Brain microvascular endothelial cell (primary cell): ENCODE measurements at regions not wholly inside any gene's neighbourhood (a gene's known extent, or its start where the extent isn't known, plus 50 kb on each side); places are given as distances from the start of the nearest gene placed in this dataset.

Experiments used
- DNase-seq: peaks from one replicate; pipeline ENCODE4 v3.0.0-alpha.2; 2020
- H3K27ac ChIP-seq: fragments of 250-450 bp; sonication (Bioruptor Pico); 2 replicates; pipeline ENCODE4 v1.5.1; 2020; ENCODE audit warnings: mild to moderate bottlenecking, moderate library complexity
- H3K27me3 ChIP-seq: fragments of 250-450 bp; sonication (Bioruptor Pico); replicated peaks from 2 replicates; pipeline ENCODE4 v1.5.1; 2020; ENCODE audit warnings: mild to moderate bottlenecking
- H3K36me3 ChIP-seq: fragments of 250-450 bp; sonication (Bioruptor Pico); replicated peaks from 2 replicates; pipeline ENCODE4 v1.5.1; 2020; ENCODE audit warnings: mild to moderate bottlenecking
- H3K4me3 ChIP-seq: 2 replicates; pipeline ENCODE4 v1.5.1; 2011; ENCODE audit warnings: low read depth, mild to moderate bottlenecking, control low read depth, low read length, moderate library complexity
- CTCF ChIP-seq: IDR thresholded peaks from 2 replicates; pipeline ENCODE4 v1.5.1; 2011; ENCODE audit warnings: low read depth, mild to moderate bottlenecking, moderate library complexity, low read length, control low read depth, inconsistent platforms; ENCODE audit errors: missing control alignments
- in situ Hi-C: cut with HindIII; loops from 2 replicates; pipeline ENCODE4 v1.10.0; 2017; ENCODE audit warnings: low sequenced_read_pairs, low pct_ligation_motif_present

GRCh38 chr17:83180996-83181481 is 101.6 kb downstream of the METRNL start:
- in situ Hi-C loops: no loop called here
- TF ChIP-seq CTCF: no peak
- Histone ChIP-seq H3K4me3 (no peak overlapping the region), H3K27me3 (no peaks in the 10 kb centered on the region), H3K36me3 (no peaks in the 10 kb centered on the region), H3K27ac (no peak overlapping the region)
- no peak for DNase-seq

- in situ Hi-C loops: no loop called here
- DNase-seq: no peak
Measured at GRCh38 chr17:83181991-83182619, 102.7 kb downstream of the METRNL start.

GRCh38 chr17:83182620-83183101 is 103.3 kb downstream of the METRNL start:
- Histone ChIP-seq H3K27me3 (no peaks in the 10 kb centered on the region), H3K36me3 (no peaks in the 10 kb centered on the region), H3K4me3 (no peak overlapping the region), H3K27ac (no peak overlapping the region)
- no peak for DNase-seq
- in situ Hi-C loops: no loop called here
- no peak for TF ChIP-seq CTCF

More at GRCh38 chr17:83181991-83182619, 102.7 kb downstream of the METRNL start:
- Histone ChIP-seq H3K36me3 (no peaks in the 10 kb centered on the region), H3K27me3 (no peaks in the 10 kb centered on the region), H3K4me3 (no peak overlapping the region), H3K27ac (no peak overlapping the region)
- TF ChIP-seq CTCF: no peak

GRCh38 chr17:83183145-83183948 is 103.9 kb downstream of the METRNL start:
- H3K4me3 ChIP-seq: no peak overlapping the region
- no peak for DNase-seq
- in situ Hi-C loops: no loop called here
- TF ChIP-seq CTCF: no peak
- H3K36me3 ChIP-seq: no peaks in the 10 kb centered on the region
- no peak overlapping the region for H3K27ac ChIP-seq
- H3K27me3 ChIP-seq: no peaks in the 10 kb centered on the region

- no peak for TF ChIP-seq CTCF
- in situ Hi-C loops: no loop called here
- no peak overlapping the region for H3K27ac ChIP-seq
- no peak for DNase-seq
- no peak overlapping the region for H3K4me3 ChIP-seq
- H3K36me3 ChIP-seq: no peaks in the 10 kb centered on the region
- H3K27me3 ChIP-seq: no peaks in the 10 kb centered on the region
Measured at GRCh38 chr17:83183951-83184506, 104.6 kb downstream of the METRNL start.
